ENCODE measurements at regions not wholly inside any gene's neighbourhood (a gene's known extent, or its start where the extent isn't known, plus 50 kb on each side); places are given as distances from the start of the nearest gene placed in this dataset.

- DNase-seq, result no peak
Observed at GRCh38 chr5:158099571-158100105, 240.7 kb upstream of the CLINT1 start.

- no peak for DNase-seq
Observed at GRCh38 chr5:158096835-158097234, 237.9 kb upstream of the CLINT1 start.

- DNase-seq, result no peak
Observed at GRCh38 chr5:158086856-158087255, 227.9 kb upstream of the CLINT1 start.

- DNase-seq, result peak; percentile 50
Observed at GRCh38 chr5:158084292-158084691, 225.3 kb upstream of the CLINT1 start.

GRCh38 chr5:158082696-158083287 lies 223.8 kb upstream of the CLINT1 start:
- no peak for DNase-seq

GRCh38 chr5:158080112-158080511 lies 221.2 kb upstream of the CLINT1 start:
- no peak for DNase-seq

- DNase-seq, result no peak
Observed at GRCh38 chr5:158079097-158079496, 220.2 kb upstream of the CLINT1 start.

GRCh38 chr5:158074992-158075769 lies 216.2 kb upstream of the CLINT1 start:
- DNase-seq, result peak; percentile 98

GRCh38 chr5:158074597-158074991 lies 215.6 kb upstream of the CLINT1 start:
- no peak for DNase-seq

GRCh38 chr5:158070859-158071258 lies 211.9 kb upstream of the CLINT1 start:
- no peak for DNase-seq

- no peak for DNase-seq
Observed at GRCh38 chr5:158069838-158070237, 210.9 kb upstream of the CLINT1 start.

- DNase-seq, result no peak
Observed at GRCh38 chr5:158068964-158069363, 210.0 kb upstream of the CLINT1 start.

- DNase-seq, result peak; percentile 45
Observed at GRCh38 chr5:158066076-158066475, 207.1 kb upstream of the CLINT1 start.

GRCh38 chr5:158064334-158065123 lies 205.6 kb upstream of the CLINT1 start:
- peak; percentile 63 for DNase-seq

- no peak for DNase-seq
Observed at GRCh38 chr5:158063052-158063451, 204.1 kb upstream of the CLINT1 start.

GRCh38 chr5:158061451-158061850 lies 202.5 kb upstream of the CLINT1 start:
- no peak for DNase-seq

GRCh38 chr5:158060212-158060611 lies 201.3 kb upstream of the CLINT1 start:
- DNase-seq, result no peak

- DNase-seq, result peak; percentile 76
Observed at GRCh38 chr5:158058208-158059120, 199.5 kb upstream of the CLINT1 start.

GRCh38 chr5:158056130-158056825 lies 197.3 kb upstream of the CLINT1 start:
- DNase-seq, result peak; percentile 89

- no peak for DNase-seq
Observed at GRCh38 chr5:158055111-158055501, 196.2 kb upstream of the CLINT1 start.
